ENCODE measurements at regions not wholly inside any gene's neighbourhood (a gene's known extent, or its start where the extent isn't known, plus 50 kb on each side); places are given as distances from the start of the nearest gene placed in this dataset.

- no peak overlapping the region for H3K14ac ChIP-seq (ENCODE audit: insufficient read length)
- no peak for FAIRE-seq
- WGBS, 2 experiments (ENCODE audit: extremely low coverage in 1 of 2, insufficient coverage in 1 of 2, insufficient read length in 1 of 2, insufficient replicate concordance in 2 of 2, low coverage in 1 of 2, low lambda C conversion rate in 2 of 2, missing lambda C conversion rate in 1 of 2), result 92% methylated on average over 17 of the region's 17 CpGs; no CpG with 5 or more reads in 1 of the 2 experiments
- TF ChIP-seq RXRA (IDR thresholded peaks at IDR 0.05; ENCODE audit: insufficient read depth, low read depth, low read length), result no peak
- TF ChIP-seq POLR2A (IDR thresholded peaks at IDR 0.05; ENCODE audit: control extremely low read depth in 1 of 2, low read depth in 2 of 2, low read length in 2 of 2), result no peak
- TF ChIP-seq GTF2F1 (IDR thresholded peaks at IDR 0.05; ENCODE audit: borderline replicate concordance, low read depth, low read length), result no peak
- TF ChIP-seq EGR1 (IDR thresholded peaks at IDR 0.05; ENCODE audit: borderline replicate concordance, low read depth, low read length), result no peak
- TF ChIP-seq KDM5A (IDR thresholded peaks at IDR 0.05; ENCODE audit: low read length), result no peak
- TF ChIP-seq TAF1 (IDR thresholded peaks at IDR 0.05; ENCODE audit: low read depth, low read length), result no peak
- TF ChIP-seq MAX (IDR thresholded peaks at IDR 0.05), result no peak
- TF ChIP-seq SAP30 (IDR thresholded peaks at IDR 0.05; ENCODE audit: insufficient read depth, insufficient replicate concordance, low read length), result no peak
- no peak for TF ChIP-seq HDAC2 (IDR thresholded peaks at IDR 0.05; ENCODE audit: borderline replicate concordance in 1 of 2, low read depth in 2 of 2, low read length in 2 of 2)
- no peak for TF ChIP-seq FOSL1 (IDR thresholded peaks at IDR 0.05; ENCODE audit: insufficient read depth, low read depth, low read length)
- no peak for TF ChIP-seq RAD21 (IDR thresholded peaks at IDR 0.05 in 1 of 2, conservative IDR thresholded peaks at IDR 0.05 in 1 of 2; ENCODE audit: low read depth in 2 of 2, low read length in 2 of 2)
Observed at GRCh38 chr15:100715571-100716455, 113.4 kb downstream of the ASB7 start.

More at GRCh38 chr15:100715571-100716455, 113.4 kb downstream of the ASB7 start:
- Histone ChIP-seq H2BK20ac (ENCODE audit: low read length) (no peak overlapping the region), H2BK5ac (ENCODE audit: low read depth, low read length) (no peak overlapping the region), H3K4ac (replicated peaks; ENCODE audit: insufficient read length, low read depth, low read length) (no peak overlapping the region), H3K4me1 (replicated peaks in 1 of 4; ENCODE audit: control insufficient read depth in 3 of 4, insufficient read depth in 4 of 4, low read length in 3 of 4) (peaks cover 0 to 4% (median 1%) of the 10 kb centered on the region in 4 experiments; a peak in 2 of 7 replicates), H3K18ac (ENCODE audit: extremely low read depth, low read length) (no peak overlapping the region), H4K5ac (ENCODE audit: insufficient read length, low read depth, low read length) (no peak overlapping the region), H3K23ac (ENCODE audit: insufficient read length) (no peak overlapping the region), H2AK5ac (ENCODE audit: low read depth, low read length) (no peak overlapping the region), H3K27ac (ENCODE audit: low read depth, low read length) (no peak overlapping the region), H3K4me2 (ENCODE audit: insufficient read depth in 1 of 2, low read depth in 2 of 2, low read length in 2 of 2) (no peak overlapping the region), H3K79me2 (ENCODE audit: control insufficient read depth in 1 of 2, insufficient read depth in 2 of 2, low read length in 2 of 2) (no peaks in the 10 kb centered on the region), H2AFZ (ENCODE audit: low read length) (no peak overlapping the region), H3K9me3 (ENCODE audit: insufficient read depth in 2 of 2, low read depth in 1 of 2, low read length in 1 of 2) (no peaks in the 10 kb centered on the region), H4K91ac (replicated peaks; ENCODE audit: insufficient read length, low read length) (no peak overlapping the region), H3K4me3 (ENCODE audit: extremely low read depth in 1 of 4, insufficient read depth in 2 of 4, low read depth in 3 of 4, low read length in 4 of 4) (no peak overlapping the region), H3K36me3 (ENCODE audit: control insufficient read depth in 2 of 4, insufficient read depth in 4 of 4, low read length in 3 of 4) (no peaks in the 10 kb centered on the region), H2BK12ac (ENCODE audit: low read depth, low read length) (no peak overlapping the region), H3K56ac (replicated peaks; ENCODE audit: insufficient read length, low read depth, low read length) (no peak overlapping the region), H4K20me1 (replicated peaks in 1 of 2; ENCODE audit: control insufficient read depth in 1 of 2, insufficient read depth in 2 of 2, low read length in 2 of 2) (no peaks in the 10 kb centered on the region), H4K8ac (ENCODE audit: extremely low read depth, insufficient read depth, low read length) (no peak overlapping the region), H3K27me3 (replicated peaks in 1 of 4; ENCODE audit: control insufficient read depth in 3 of 4, extremely low read depth in 1 of 4, insufficient read depth in 3 of 4, low read length in 3 of 4) (no peaks in the 10 kb centered on the region), H2BK120ac (replicated peaks; ENCODE audit: low read depth, low read length) (no peak overlapping the region), H2BK15ac (ENCODE audit: low read length) (no peak overlapping the region), H3K79me1 (ENCODE audit: low read depth, low read length) (no peaks in the 10 kb centered on the region), H3K23me2 (ENCODE audit: low read depth, low read length) (no peaks in the 10 kb centered on the region), H3K9ac (replicated peaks in 1 of 4; ENCODE audit: extremely low read depth in 1 of 4, low read depth in 3 of 4, low read length in 3 of 4) (no peak overlapping the region)
- CTCF ChIA-PET (ENCODE audit: partially characterized antibody), result interaction anchor here (0.8 to 2.2 kb wide), 5 partner anchors 9 to 154 kb away, joined by 3 to 5 read pairs (median 3); no protein-coding TSS in a partner anchor
- POLR2A ChIA-PET (ENCODE audit: partially characterized antibody), result no interaction called here
- DNase-seq (ENCODE audit: low read depth in 1 of 2, low spot score in 2 of 2), result peak in 1 of 2 experiments; percentile 29

Data from H1 (cell line).